ENCODE measurements at regions not wholly inside any gene's neighbourhood (a gene's known extent, or its start where the extent isn't known, plus 50 kb on each side); places are given as distances from the start of the nearest gene placed in this dataset.
A peak's percentile ranks its signal among the peaks of the same experiment; 100 is the strongest.
"Not testable (repeated sequence)": the region's sequence is repeated elsewhere in the genome, so short reads cannot be mapped to it uniquely, and the experiment has no call there.

DNA sequence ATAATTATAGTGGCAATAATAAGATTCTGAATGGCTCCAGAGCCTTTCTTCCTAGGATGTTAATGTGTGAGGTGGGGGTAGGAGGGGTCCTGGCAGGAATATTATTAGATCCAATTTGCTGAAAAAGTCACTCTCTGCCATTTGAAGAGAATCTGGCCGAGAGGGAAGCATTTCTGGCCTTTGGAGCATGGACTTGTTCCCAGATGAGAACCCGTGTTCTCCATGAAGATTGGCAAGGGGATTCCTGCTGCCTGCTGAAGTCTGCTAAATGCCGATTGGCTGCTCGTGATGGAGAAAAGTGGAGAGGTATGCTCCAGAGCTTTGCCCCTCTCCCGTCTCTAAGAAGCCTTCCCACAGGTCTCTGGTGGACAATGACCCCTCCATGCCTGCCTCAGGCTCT is 135.6 kb downstream of the TRIM43 start:
- DNase-seq (ENCODE audit: low spot score): not testable (repeated sequence)

GRCh38 chr2:95728878-95729596 is 137.2 kb downstream of the TRIM43 start:
- DNase-seq (ENCODE audit: low spot score): peak; percentile 92

GRCh38 chr2:95729597-95729955 is 137.8 kb downstream of the TRIM43 start:
- DNase-seq (ENCODE audit: low spot score): no peak

- DNase-seq (ENCODE audit: low spot score): no peak
Observed at GRCh38 chr2:95730813-95731212, 139.0 kb downstream of the TRIM43 start.

GRCh38 chr2:95734976-95735890 is 143.4 kb downstream of the TRIM43 start:
- DNase-seq (ENCODE audit: low spot score): no peak

- DNase-seq (ENCODE audit: low spot score): no peak
Observed at GRCh38 chr2:95738301-95738700, 146.5 kb downstream of the TRIM43 start.

DNA sequence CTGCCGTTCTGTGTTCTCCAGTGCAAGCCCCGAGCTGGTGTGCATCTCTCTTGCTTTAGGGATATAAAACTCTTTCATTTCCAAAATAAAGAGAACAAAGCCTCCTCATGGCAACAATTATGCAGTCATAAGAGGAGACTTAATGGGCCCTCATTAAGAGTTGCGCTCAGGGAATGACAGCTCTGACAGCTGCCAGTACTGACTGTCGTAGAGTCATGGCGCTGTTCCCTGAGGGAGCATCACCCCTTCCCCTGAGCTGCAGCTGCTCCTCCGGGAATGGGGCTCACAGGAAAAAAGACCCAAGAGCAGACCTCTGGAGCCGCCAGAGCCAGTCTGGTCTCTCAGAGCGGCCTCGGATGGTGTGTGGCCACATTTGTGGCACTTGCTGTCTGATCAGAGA is 160.3 kb downstream of the TRIM43 start:
- not testable (repeated sequence) for DNase-seq (ENCODE audit: low spot score)

GRCh38 chr2:95753812-95754211 is 162.0 kb downstream of the TRIM43 start:
- not testable (repeated sequence) for DNase-seq (ENCODE audit: low spot score)

- not testable (repeated sequence) for DNase-seq (ENCODE audit: low spot score)
Observed at GRCh38 chr2:95754213-95754612, 162.4 kb downstream of the TRIM43 start.

- not testable (repeated sequence) for DNase-seq (ENCODE audit: low spot score)
Observed at GRCh38 chr2:95754819-95755563, 163.2 kb downstream of the TRIM43 start.

GRCh38 chr2:95755956-95756669 is 164.3 kb downstream of the TRIM43 start:
- not testable (repeated sequence) for DNase-seq (ENCODE audit: low spot score)

DNA sequence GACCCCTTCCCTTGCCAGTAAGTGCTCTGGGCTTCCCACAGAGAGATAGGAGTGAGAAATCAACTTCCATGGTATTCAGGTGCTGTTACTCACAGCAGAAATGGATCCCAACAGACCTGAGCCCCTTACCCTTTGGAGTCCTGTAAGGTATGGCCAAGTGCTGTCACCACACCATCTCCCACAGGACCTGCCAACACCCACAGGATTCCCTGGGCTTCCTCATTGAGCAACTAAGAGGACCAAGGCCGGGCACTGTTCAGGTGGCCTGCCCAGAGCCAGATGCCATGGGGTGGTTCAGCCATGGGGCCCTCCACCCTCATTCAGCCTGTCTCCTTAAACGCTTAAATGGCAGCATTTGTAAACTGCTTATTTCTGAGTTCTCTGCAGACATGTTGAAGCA is 166.2 kb downstream of the TRIM43 start:
- no peak for DNase-seq (ENCODE audit: low spot score)

GRCh38 chr2:95759481-95760246 is 167.9 kb downstream of the TRIM43 start:
- DNase-seq (ENCODE audit: low spot score): no peak

GRCh38 chr2:95760806-95761525 is 169.2 kb downstream of the TRIM43 start:
- peak; percentile 86 for DNase-seq (ENCODE audit: low spot score)

GRCh38 chr2:95761556-95761955 is 169.8 kb downstream of the TRIM43 start:
- no peak for DNase-seq (ENCODE audit: low spot score)

GRCh38 chr2:95762023-95763021 is 170.5 kb downstream of the TRIM43 start:
- not testable (repeated sequence) for DNase-seq (ENCODE audit: low spot score)

- not testable (repeated sequence) for DNase-seq (ENCODE audit: low spot score)
Observed at GRCh38 chr2:95763074-95763473, 171.3 kb downstream of the TRIM43 start.

DNA sequence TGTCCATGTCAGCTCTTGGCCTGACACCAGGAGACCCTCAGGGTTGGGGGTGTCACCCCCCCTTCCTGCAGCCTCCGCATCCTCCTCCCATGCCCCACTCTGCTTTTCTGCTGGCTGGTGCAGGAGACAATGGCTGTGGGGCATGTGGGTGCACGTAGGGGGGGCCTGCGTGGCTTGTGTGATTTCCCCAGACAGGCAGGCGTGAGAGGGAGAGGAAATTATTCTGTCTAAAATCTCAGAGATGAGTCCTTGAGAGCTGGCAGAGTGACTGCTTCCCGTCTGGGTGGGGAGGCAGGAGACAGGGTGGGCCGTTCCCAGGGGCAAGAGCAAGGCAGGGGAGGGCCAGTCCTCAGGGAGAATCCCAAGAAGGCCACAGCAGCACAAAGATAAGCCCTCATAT is 173.2 kb downstream of the TRIM43 start:
- DNase-seq (ENCODE audit: low spot score): not testable (repeated sequence)
